HG03139 (cell line): ENCODE measurements at regions not wholly inside any gene's neighbourhood (a gene's known extent, or its start where the extent isn't known, plus 50 kb on each side); places are given as distances from the start of the nearest gene placed in this dataset.
A peak's percentile ranks its signal among the peaks of the same experiment; 100 is the strongest.
"Not testable (repeated sequence)": the region's sequence is repeated elsewhere in the genome, so short reads cannot be mapped to it uniquely, and the experiment has no call there.

Experiments used
- ATAC-seq: cut with Tn5 transposase; IDR thresholded peaks from one replicate; pipeline ENCODE4 v1.9.1; 2021; ENCODE audit not compliant: unreplicated experiment

DNA sequence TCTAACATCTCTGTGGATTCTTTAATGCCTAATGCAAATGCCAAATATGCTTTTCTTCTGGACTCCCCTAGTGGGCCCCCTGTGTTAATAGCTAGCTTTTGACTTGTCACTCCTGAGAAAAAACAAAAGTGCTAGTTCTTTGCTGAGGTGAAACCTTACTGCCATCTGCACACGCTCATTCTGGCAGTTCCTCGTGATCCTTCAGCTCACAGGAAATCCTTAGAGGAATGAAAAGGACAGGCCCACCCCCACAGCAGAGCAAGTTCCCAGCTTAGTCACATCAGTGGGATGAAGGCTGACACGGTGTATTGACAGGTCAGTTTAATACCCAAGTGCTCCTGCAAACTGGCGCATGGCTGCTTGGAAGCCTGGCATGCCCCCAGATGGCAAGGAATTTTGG lies 165.1 kb upstream of the ATP2B1 start:
- no peak for ATAC-seq

DNA sequence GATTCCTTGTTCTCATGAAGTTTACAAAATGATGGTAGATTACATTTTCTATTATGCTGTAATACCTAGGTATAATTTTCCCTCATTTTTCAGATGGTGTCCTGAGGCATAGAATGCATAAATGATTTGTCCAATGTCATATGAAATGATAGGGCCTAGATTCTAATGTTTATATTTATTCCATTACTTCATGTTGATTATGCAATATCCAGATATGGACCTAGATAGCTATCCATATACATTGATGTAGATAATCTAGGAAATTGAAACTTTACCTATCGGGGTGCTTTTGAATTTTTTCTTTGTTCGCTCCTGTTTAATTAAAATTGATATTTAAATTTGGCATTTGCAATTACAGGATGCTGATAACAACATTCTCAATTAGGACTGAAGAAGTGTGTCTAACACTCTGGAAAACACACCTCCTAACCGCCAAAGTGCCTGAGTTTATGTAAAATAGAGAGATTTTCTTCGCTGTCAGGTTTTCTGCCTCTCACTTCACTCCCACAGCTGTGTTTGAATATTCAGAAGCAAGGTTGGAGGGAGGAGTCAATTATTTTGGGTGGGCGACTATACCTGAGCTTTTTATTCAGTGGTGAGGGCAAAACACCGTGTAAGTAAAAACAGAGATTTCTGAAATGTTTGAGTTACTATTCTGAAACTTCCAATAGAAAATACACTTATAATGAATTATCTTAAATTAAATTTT lies 164.4 kb upstream of the ATP2B1 start:
- no peak for ATAC-seq

DNA sequence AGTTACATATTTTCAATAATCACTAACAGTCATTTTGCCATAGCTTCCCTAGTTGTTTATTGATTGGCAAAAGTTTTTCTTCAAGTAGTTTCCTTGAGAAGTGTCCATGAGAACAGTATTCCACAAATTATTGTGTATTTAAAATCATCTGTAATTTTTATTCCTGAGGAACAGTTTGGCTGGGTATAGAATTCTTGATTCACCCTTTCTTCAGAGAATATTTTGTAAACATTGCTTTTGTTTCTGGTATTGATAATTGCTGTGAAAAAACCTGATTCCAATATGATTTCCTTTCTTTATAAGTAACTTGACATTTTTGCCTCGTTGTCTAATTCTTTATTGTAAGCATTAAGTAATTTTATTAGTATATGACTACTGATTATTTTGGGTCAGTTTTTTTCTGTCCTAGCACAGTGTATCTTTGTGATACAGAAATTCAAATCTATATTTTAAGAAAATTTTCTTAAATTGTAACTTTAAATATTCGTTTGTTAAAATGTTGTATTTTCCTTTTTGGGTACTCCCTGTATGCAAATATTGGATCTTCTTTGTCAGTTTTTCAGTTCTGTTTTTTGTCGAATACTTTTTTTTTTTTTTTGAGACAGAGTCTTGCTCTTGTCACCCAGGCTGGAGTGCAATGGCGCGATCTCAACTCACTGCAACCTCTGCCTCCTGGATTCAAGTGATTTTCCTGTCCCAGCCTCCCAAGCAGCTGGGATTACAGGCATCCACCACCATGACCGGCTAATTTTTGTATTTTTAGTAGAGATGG lies 162.0 kb upstream of the ATP2B1 start:
- no peak for ATAC-seq

DNA sequence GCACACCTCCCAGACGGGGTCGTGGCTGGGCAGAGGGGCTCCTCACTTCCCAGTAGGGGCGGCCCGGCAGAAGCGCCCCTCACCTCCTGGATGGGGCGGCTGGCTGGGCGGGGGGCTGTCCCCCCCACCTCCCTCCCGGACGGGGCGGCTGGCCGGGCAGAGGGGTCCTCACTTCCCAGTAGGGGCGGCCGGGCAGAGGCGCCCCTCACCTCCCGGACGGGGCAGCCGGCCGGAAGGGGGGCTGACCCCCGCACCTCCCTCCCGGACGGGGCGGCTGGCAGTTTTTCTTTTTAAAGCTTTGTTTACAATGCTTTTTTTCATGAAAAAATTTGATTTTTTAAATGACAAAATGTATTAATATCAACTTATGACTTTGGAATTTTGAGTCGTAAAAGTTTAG lies 159.0 kb upstream of the ATP2B1 start:
- ATAC-seq = not testable (repeated sequence)

DNA sequence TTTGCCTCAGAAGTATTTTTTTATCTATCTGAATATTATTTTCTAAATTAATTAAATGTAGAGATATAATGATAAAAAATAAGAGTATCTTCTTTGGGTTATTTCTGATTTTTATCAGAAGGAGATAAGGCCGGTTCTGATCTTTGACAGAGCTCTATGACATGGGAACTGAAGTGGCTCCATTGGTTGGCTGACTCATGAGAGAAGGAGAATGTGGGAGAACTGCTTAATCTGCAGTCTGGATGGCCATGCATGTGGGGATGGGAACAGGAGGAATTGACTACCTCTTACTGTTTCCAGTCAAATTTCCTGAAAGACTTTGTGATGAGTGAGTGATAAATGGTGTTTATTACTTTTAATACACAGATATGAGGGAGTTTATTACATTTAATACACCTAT lies 155.8 kb upstream of the ATP2B1 start:
- no peak for ATAC-seq

DNA sequence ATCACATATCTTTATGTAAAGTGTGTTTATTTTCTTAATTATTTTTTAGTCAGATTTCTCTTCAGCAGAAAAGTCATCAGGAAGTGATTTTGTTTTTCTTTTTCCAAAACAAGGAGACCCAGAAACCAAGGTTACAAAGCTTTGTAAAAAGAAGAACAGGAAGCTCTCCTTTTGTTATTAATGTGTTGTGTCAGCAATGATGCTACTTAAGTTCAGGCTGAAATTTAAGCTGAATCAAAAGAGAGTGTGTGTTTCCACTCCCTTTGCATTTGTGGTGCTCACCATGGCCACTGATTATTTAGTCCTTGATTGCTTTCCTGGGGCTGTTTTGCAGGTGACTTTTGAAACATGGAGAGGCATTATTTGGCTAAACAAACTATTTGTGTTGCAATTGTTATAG lies 155.3 kb upstream of the ATP2B1 start:
- ATAC-seq = no peak

DNA sequence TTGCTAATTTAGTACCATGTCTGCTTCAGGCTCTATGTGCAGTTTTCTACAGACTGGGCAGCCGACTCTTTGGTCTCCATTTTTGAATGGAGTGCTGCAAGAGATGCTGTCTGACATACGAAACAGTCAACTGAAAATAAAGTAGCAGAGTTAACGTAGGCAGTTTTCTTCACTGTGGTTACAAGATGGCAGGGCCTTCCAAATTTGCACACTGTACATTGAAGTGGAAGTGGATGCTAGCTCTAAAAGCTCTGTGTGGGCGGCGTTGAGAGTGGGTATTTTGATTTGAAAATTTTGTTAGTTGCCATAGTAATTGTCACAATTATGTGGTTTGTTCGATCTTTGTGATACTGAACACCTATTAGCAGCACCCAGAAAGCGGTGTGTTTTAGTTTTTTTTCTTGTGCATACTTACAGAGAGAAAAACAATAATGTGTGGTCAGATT lies 154.9 kb upstream of the ATP2B1 start:
- ATAC-seq = peak; percentile 48

- ATAC-seq = peak; percentile 62
Measured at GRCh38 chr12:89862511-89863445, 154.1 kb upstream of the ATP2B1 start.

DNA sequence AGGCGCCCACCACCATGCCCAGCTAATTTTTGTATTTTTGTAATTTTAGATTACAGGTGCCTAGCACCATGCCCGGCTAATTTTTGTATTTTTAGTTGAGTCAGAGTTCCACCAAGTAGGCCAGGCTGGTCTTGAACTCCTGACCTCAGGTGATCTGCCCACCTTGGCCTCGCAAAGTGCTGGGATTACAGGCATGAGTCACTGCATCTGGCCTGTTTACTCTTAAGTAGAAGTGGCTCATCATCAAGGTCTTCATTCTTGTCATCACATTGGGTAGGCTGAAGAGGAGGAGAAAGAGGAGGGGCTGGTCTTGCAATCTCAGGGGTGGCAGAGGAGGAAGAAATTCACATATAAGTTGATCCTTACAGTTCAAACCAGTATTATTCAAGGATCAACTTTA lies 152.4 kb upstream of the ATP2B1 start:
- ATAC-seq = no peak

DNA sequence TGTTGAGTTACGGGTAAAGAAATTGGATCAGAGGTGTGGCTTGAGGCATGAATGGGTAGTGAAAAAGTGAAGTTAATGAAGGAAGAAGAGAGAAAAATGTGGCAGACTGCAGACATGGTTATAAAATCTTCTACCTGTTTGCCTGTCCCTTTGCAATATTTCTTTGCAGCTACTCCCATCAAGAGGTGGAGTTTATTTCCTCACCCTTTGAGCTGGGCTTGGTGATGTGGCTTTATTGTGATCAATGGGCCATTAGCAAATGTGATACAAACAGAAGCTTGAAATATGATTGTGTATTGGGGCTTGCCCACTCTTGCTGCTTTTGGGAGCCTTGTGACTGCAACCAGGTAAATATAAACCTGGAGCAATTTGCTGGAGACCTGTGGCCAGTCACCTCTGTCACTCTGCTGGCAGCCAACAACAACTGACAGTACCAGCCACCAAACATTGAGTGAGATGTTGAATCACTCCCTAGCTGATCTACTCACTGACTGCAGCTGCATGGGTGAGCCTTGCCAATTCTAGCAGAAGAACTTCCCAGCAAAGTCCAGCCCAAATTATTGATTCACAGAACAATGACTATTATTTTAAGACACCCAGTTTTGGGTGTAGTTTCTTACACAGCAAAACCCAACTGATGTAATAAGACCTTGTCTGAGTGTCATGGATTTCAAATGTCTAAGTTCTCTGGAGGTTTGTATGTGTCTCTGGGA lies 151.0 kb upstream of the ATP2B1 start:
- no peak for ATAC-seq

DNA sequence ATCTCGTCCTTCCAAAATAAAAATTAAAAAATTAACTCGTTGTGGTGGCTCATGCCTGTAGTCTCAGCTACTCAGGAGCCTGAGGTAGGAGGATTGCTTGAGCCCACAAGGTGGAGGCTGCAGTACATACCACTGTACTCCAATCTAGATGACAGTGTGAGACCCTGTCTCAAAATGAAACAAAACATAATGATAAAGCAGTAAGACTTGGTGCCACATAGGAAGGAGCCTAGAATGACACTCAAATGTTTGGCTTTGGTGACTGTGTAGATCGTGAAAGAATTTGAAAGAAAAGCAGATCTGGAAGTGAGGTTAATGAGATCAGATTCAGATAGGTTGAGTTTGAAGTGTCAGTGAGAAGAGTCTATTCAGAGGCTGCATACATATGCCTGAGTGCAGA lies 150.1 kb upstream of the ATP2B1 start:
- ATAC-seq = no peak

GRCh38 chr12:89857652-89858274 lies 149.1 kb upstream of the ATP2B1 start:
- no peak for ATAC-seq

- ATAC-seq = peak; percentile 68
Measured at GRCh38 chr12:89856431-89856830, 147.8 kb upstream of the ATP2B1 start.

DNA sequence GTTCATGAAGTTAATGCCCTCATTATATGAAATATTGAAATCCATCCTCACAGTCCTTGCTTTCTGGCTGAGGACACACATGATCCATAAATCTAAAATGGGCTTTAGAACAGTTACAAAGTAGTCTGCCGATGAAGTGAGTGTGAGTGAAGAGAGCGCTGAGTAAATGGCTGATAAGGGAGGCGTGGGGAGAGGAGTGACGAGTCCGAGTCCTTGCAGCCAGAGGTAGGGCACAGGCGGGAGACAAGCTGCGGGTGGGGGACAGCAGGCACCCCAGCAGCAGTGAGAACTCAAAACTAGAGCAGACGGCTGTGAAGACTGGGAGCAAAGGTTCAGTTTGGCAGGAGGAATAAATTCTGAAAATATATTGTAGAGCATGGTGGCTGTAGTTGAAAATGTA lies 140.1 kb upstream of the ATP2B1 start:
- ATAC-seq = no peak

GRCh38 chr12:89846473-89847055 lies 137.9 kb upstream of the ATP2B1 start:
- no peak for ATAC-seq

DNA sequence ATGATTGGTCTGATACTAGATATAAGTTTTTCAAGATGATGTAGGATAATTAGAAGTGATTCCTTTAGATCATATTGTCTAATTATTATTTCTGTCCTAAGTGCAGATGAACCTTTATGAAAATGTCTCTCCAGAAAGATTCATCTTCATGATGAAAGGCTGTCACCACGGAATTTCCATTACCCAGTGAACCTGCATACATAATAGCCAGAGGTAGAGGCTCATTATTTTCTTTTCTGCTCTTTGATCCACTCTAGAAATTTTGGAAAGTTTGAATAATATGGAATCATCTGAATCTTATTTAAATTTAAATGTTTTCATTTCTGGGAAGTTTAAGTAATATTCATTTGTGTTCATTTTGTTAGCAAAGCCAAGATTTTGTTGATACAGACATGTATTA lies 137.1 kb upstream of the ATP2B1 start:
- no peak for ATAC-seq

DNA sequence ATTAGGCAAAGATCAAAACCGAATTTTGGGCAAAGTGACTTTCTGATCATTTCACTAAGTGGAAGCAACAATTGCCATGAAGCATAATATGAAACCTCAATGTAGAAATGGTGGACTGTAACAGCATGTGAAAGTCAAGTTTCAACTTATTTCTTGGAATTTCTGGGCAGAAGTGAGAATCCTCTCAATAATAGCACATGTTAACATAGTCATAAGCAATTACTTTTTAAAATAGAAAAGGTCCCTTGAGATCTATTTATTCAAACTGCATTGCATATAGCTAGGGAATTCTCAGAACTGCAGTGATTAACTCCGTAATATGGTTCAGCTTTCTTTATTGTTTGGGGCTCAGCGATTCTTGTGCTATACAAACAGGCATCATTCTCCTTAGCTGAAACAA lies 136.7 kb upstream of the ATP2B1 start:
- ATAC-seq = no peak

- ATAC-seq = no peak
Measured at GRCh38 chr12:89844539-89844938, 135.9 kb upstream of the ATP2B1 start.

DNA sequence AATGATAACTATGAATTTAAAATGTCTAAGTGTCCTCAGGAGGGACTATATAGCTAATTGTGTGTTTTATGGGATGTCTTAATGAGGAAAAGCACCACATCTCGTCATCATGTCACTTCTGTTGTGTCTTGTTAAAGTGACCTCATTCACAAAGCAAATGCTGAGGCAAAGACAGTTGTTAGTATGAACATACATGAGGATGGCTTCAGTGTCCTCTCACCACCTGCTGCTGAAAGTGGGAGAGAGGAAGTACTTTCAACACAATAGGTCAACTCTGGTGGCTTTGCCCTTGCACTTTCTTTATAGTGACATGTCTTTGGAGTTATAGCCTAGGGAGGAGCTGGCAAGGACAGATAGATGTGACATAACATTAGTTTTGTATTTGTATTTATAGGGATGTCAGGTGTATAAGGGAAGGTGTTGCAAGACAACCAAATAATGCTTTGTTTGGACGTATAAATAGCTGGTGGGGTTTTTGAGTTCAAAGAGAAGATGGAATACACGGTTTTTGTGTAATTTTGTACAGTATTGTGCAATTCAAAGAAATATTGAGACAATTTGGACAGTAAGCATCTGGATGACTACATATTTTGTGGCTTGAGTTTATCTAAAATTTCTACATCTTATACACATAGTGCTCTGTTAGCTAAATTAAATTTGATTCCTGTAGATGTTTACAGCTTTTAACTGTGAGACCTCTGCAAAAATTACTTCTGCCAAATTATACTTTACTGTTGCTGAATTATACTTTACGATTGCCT lies 131.7 kb upstream of the ATP2B1 start:
- no peak for ATAC-seq
